ENCODE measurements at regions not wholly inside any gene's neighbourhood (a gene's known extent, or its start where the extent isn't known, plus 50 kb on each side); places are given as distances from the start of the nearest gene placed in this dataset.

- TF ChIP-seq SIN3A (conservative IDR thresholded peaks at IDR 0.05 in 1 of 2, IDR thresholded peaks at IDR 0.05 in 1 of 2; ENCODE audit: low read depth in 1 of 2, low read length in 2 of 2) (no peak), CTCF (IDR thresholded peaks at IDR 0.05; ENCODE audit: control extremely low read depth in 1 of 3, insufficient read depth in 1 of 3, low read depth in 1 of 3, low read length in 3 of 3) (no peak), KDM1A (IDR thresholded peaks at IDR 0.05; ENCODE audit: borderline replicate concordance, low read length) (no peak), EGR1 (IDR thresholded peaks at IDR 0.05; ENCODE audit: borderline replicate concordance, low read depth, low read length) (no peak)
Measured at GRCh38 chr10:14397066-14397465, 66.3 kb upstream of the FRMD4A start.

Measured in H1 (cell line).